GM18951 (cell line): ENCODE measurements at regions not wholly inside any gene's neighbourhood (a gene's known extent, or its start where the extent isn't known, plus 50 kb on each side); places are given as distances from the start of the nearest gene placed in this dataset.

ENCODE experiments used
- POLR2A ChIP-seq: IDR thresholded peaks from 4 replicates; pipeline ENCODE4 v1.6.1; 2011; ENCODE audit warnings: mild to moderate bottlenecking; ENCODE audit not compliant: insufficient read length, insufficient read depth; ENCODE audit errors: extremely low read depth
- in situ Hi-C: fragments of 300-500 bp; cut with MboI; formaldehyde crosslinking; loops from one replicate; pipeline ENCODE4 v1.12.0; 2022; ENCODE audit warnings: low sequenced_read_pairs, mixed read lengths, inconsistent platforms; ENCODE audit not compliant: unreplicated experiment

GRCh38 chr20:48070991-48071652, 285.8 kb upstream of the SULF2 start:
- in situ Hi-C loops = no loop called here
- no peak for TF ChIP-seq POLR2A

GRCh38 chr20:48069596-48069995, 284.3 kb upstream of the SULF2 start:
- in situ Hi-C loops = no loop called here
- no peak for TF ChIP-seq POLR2A

GRCh38 chr20:48066851-48067250, 281.6 kb upstream of the SULF2 start:
- TF ChIP-seq POLR2A = no peak
- in situ Hi-C loops = no loop called here

- no peak for TF ChIP-seq POLR2A
- in situ Hi-C loops = no loop called here
Measured at GRCh38 chr20:48066246-48066645, 281.0 kb upstream of the SULF2 start.

- in situ Hi-C loops = no loop called here
- TF ChIP-seq POLR2A = no peak
Measured at GRCh38 chr20:48065833-48066232, 280.6 kb upstream of the SULF2 start.

- in situ Hi-C loops = no loop called here
- TF ChIP-seq POLR2A = no peak
Measured at GRCh38 chr20:48064929-48065328, 279.6 kb upstream of the SULF2 start.

- in situ Hi-C loops = no loop called here
- TF ChIP-seq POLR2A = no peak
Measured at GRCh38 chr20:48060841-48061720, 275.8 kb upstream of the SULF2 start.

- in situ Hi-C loops = no loop called here
- no peak for TF ChIP-seq POLR2A
Measured at GRCh38 chr20:48058611-48059559, 273.6 kb upstream of the SULF2 start.

GRCh38 chr20:48057739-48058138, 272.5 kb upstream of the SULF2 start:
- in situ Hi-C loops = no loop called here
- TF ChIP-seq POLR2A = no peak

GRCh38 chr20:48057251-48057650, 272.0 kb upstream of the SULF2 start:
- in situ Hi-C loops = no loop called here
- no peak for TF ChIP-seq POLR2A

GRCh38 chr20:48056218-48056617, 270.9 kb upstream of the SULF2 start:
- TF ChIP-seq POLR2A = no peak
- in situ Hi-C loops = no loop called here

- no peak for TF ChIP-seq POLR2A
- in situ Hi-C loops = no loop called here
Measured at GRCh38 chr20:48054051-48054450, 268.8 kb upstream of the SULF2 start.

- TF ChIP-seq POLR2A = no peak
Measured at GRCh38 chr20:48052475-48052835, 267.2 kb upstream of the SULF2 start.

More at GRCh38 chr20:48052475-48052835, 267.2 kb upstream of the SULF2 start:
- in situ Hi-C loops = no loop called here
